ENCODE measurements at regions not wholly inside any gene's neighbourhood (a gene's known extent, or its start where the extent isn't known, plus 50 kb on each side); places are given as distances from the start of the nearest gene placed in this dataset.

- Histone ChIP-seq H3K4me3 (ENCODE audit: low read depth, low read length, poor library complexity, severe bottlenecking) (no peak overlapping the region), H3K36me3 (ENCODE audit: insufficient read depth, low read length) (no peaks in the 10 kb centered on the region), H3K79me2 (ENCODE audit: insufficient read depth, low read length) (no peaks in the 10 kb centered on the region), H3K27ac (ENCODE audit: low read depth, low read length, poor library complexity, severe bottlenecking) (no peak overlapping the region), H3F3A (ENCODE audit: insufficient read depth, low read length) (no peaks in the 10 kb centered on the region), H3K9me3 (ENCODE audit: low read length) (no peaks in the 10 kb centered on the region), H3K4me1 (ENCODE audit: insufficient read depth, low read length, severe bottlenecking) (no peaks in the 10 kb centered on the region), H3K27me3 (ENCODE audit: insufficient read depth, low read length) (no peaks in the 10 kb centered on the region), H2AFZ (ENCODE audit: low read length) (no peak overlapping the region), H4K20me1 (ENCODE audit: insufficient read depth, low read length) (no peaks in the 10 kb centered on the region), H3K9ac (ENCODE audit: low read length) (no peak overlapping the region), H3K9me2 (ENCODE audit: low read depth, low read length) (no peaks in the 10 kb centered on the region), H3K4me2 (ENCODE audit: low read length) (no peak overlapping the region)
- TF ChIP-seq CTCF (IDR thresholded peaks at IDR 0.05; ENCODE audit: low read length) (no peak), EZH2 (IDR thresholded peaks at IDR 0.05; ENCODE audit: borderline replicate concordance, low read length) (no peak)
Observed at GRCh38 chr2:16290311-16291020, 350.1 kb downstream of the MYCN start.

GRCh38 chr2:16288371-16289112 is 348.2 kb downstream of the MYCN start:
- Histone ChIP-seq H3K36me3 (ENCODE audit: insufficient read depth, low read length) (no peaks in the 10 kb centered on the region), H4K20me1 (ENCODE audit: insufficient read depth, low read length) (no peaks in the 10 kb centered on the region), H3K27me3 (ENCODE audit: insufficient read depth, low read length) (no peaks in the 10 kb centered on the region), H3K9ac (ENCODE audit: low read length) (no peak overlapping the region), H3F3A (ENCODE audit: insufficient read depth, low read length) (no peaks in the 10 kb centered on the region), H3K4me2 (ENCODE audit: low read length) (no peak overlapping the region), H3K4me3 (ENCODE audit: low read depth, low read length, poor library complexity, severe bottlenecking) (no peak overlapping the region), H3K9me3 (ENCODE audit: low read length) (no peaks in the 10 kb centered on the region), H2AFZ (ENCODE audit: low read length) (no peak overlapping the region), H3K9me2 (ENCODE audit: low read depth, low read length) (no peaks in the 10 kb centered on the region), H3K27ac (ENCODE audit: low read depth, low read length, poor library complexity, severe bottlenecking) (no peak overlapping the region), H3K4me1 (ENCODE audit: insufficient read depth, low read length, severe bottlenecking) (no peaks in the 10 kb centered on the region), H3K79me2 (ENCODE audit: insufficient read depth, low read length) (no peaks in the 10 kb centered on the region)
- TF ChIP-seq CTCF (IDR thresholded peaks at IDR 0.05; ENCODE audit: low read length) (no peak), EZH2 (IDR thresholded peaks at IDR 0.05; ENCODE audit: borderline replicate concordance, low read length) (no peak)

GRCh38 chr2:16287831-16288230 is 347.5 kb downstream of the MYCN start:
- no peaks in the 10 kb centered on the region for H3F3A ChIP-seq (ENCODE audit: insufficient read depth, low read length)
- H3K9me2 ChIP-seq (ENCODE audit: low read depth, low read length), result no peaks in the 10 kb centered on the region
- no peaks in the 10 kb centered on the region for H3K4me1 ChIP-seq (ENCODE audit: insufficient read depth, low read length, severe bottlenecking)
- H3K36me3 ChIP-seq (ENCODE audit: insufficient read depth, low read length), result no peaks in the 10 kb centered on the region
- H3K9me3 ChIP-seq (ENCODE audit: low read length), result no peaks in the 10 kb centered on the region
- no peak overlapping the region for H3K4me2 ChIP-seq (ENCODE audit: low read length)
- H4K20me1 ChIP-seq (ENCODE audit: insufficient read depth, low read length), result no peaks in the 10 kb centered on the region
- no peaks in the 10 kb centered on the region for H3K79me2 ChIP-seq (ENCODE audit: insufficient read depth, low read length)
- no peak for TF ChIP-seq CTCF (IDR thresholded peaks at IDR 0.05; ENCODE audit: low read length)
- TF ChIP-seq EZH2 (IDR thresholded peaks at IDR 0.05; ENCODE audit: borderline replicate concordance, low read length), result no peak
- no peaks in the 10 kb centered on the region for H3K27me3 ChIP-seq (ENCODE audit: insufficient read depth, low read length)
- H3K4me3 ChIP-seq (ENCODE audit: low read depth, low read length, poor library complexity, severe bottlenecking), result no peak overlapping the region
- H3K9ac ChIP-seq (ENCODE audit: low read length), result no peak overlapping the region
- H2AFZ ChIP-seq (ENCODE audit: low read length), result no peak overlapping the region
- H3K27ac ChIP-seq (ENCODE audit: low read depth, low read length, poor library complexity, severe bottlenecking), result no peak overlapping the region
